Embryonic facial prominence (tissue), 1 donor: ENCODE measurements at regions not wholly inside any gene's neighbourhood (a gene's known extent, or its start where the extent isn't known, plus 50 kb on each side); places are given as distances from the start of the nearest gene placed in this dataset.

Experiments used
- DNase-seq: peaks from one replicate; pipeline ENCODE4 v3.0.0-alpha.2; 2016; ENCODE audit errors: extremely low spot score

DNA sequence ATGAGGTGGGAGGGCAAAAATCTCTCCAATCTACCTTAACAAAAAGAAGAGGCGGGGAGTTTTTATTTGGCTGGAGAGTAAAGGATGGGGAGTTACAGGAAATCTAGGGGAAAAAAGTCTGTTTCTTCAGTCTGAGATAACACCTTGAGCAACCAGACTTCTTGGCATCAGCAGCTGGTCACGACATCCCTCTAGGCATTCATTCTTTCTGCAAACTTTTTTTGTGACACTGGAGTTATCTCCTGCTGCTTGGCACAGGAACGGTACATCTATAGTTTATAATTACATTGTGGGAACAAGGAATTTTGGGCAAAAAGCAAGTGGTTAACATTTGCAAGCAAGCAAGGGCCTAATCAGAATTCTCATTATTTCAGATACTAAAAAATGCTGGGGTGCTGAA, 50.6 kb upstream of the IFNGR1 start:
- DNase-seq, result no peak

DNA sequence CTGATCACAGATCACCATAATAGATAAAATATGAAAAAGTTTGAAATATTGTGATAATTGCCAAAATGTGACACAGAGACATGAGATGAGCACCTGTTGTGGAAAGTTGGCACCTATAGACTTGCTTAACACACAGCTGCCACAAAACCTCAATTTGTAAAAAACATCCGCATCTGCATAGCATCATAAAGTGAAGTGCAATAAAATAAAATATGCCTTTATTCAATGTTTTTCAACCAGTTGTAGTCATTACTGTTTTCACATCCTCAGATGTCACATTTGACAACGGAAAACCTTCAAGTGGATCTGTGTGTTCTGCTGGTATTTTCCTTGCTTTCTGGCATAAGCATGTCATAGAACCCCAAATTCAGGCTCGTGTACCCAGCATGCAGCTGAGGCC, 50.2 kb upstream of the IFNGR1 start:
- DNase-seq, result no peak
